Mammary epithelial cell (primary cell): ENCODE measurements at regions not wholly inside any gene's neighbourhood (a gene's known extent, or its start where the extent isn't known, plus 50 kb on each side); places are given as distances from the start of the nearest gene placed in this dataset.

Experiments
- CTCF ChIP-seq, 2 donors: IDR thresholded peaks in 1 of 2; conservative IDR thresholded peaks in 1 of 2; 2 replicates each; pipeline ENCODE4 v1.5.1; 2011 to 2012; ENCODE audit warnings: inconsistent platforms in 2 of 2, low read length in 2 of 2, mild to moderate bottlenecking in 2 of 2, control low read depth in 1 of 2, low read depth in 1 of 2; ENCODE audit not compliant: insufficient read depth in 1 of 2; ENCODE audit errors: extremely low read depth in 1 of 2
- EZH2 ChIP-seq: IDR thresholded peaks from 2 replicates; pipeline ENCODE4 v1.6.1; 2012; ENCODE audit warnings: low read length, inconsistent platforms, borderline replicate concordance

DNA sequence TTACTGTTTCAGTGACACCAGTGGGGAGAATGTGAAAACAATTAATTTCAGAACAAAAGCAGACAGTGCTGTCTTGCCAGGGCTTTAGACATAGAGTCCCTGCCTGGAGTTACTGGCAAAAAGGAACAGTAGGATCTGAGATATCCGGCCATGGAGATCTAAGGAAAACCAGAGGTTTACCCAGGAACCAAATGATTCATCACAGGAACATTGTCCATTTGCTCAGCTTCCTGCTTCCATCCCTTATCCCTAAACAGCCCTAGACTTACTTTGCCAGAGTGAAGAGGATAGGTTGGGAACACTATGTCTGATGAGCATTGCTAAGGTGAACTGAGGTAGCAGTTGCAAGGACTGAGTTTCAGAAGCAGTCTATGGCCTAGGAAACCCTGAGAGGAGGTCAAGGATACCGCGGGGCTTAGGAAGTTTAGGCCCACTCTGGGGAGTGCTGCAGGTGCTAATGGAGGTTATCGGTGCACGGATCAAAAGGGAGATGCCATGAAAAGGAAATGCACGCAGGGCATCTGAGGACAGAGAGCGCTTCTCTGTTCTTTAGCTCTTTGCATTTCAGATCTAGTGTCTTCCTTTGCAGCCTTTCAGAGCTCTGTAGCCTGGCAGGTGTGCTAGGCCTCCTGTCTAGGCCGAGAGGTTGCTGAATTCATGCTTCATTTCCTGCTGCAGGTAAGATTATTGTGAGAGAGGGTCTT, 223.9 kb downstream of the CDCA7 start:
- TF ChIP-seq CTCF (conservative IDR thresholded peaks at IDR 0.05 in 1 of 2, IDR thresholded peaks at IDR 0.05 in 1 of 2; ENCODE audit: extremely low read depth in 1 of 2, insufficient read depth in 1 of 2, low read depth in 1 of 2, low read length in 2 of 2), result no peak
- no peak for TF ChIP-seq EZH2
